ENCODE measurements at regions not wholly inside any gene's neighbourhood (a gene's known extent, or its start where the extent isn't known, plus 50 kb on each side); places are given as distances from the start of the nearest gene placed in this dataset.

GRCh38 chr2:11976073-11976472, 229.6 kb downstream of the LPIN1 start:
- H3K9me3 ChIP-seq: peaks cover 0 to 27% of the 10 kb centered on the region in 2 donors
- no peak overlapping the region for H3K27ac ChIP-seq
- H3K4me1 ChIP-seq: no peaks in the 10 kb centered on the region
- no peaks in the 10 kb centered on the region for H3K27me3 ChIP-seq
- no peak for ATAC-seq
- no peak for TF ChIP-seq CTCF (IDR thresholded peaks at IDR 0.05)
- H3K4me3 ChIP-seq: no peak overlapping the region
- no peak for DNase-seq
- intact Hi-C loops (cut with DNase I): no loop called here
- H3K36me3 ChIP-seq: no peaks in the 10 kb centered on the region

- no peaks in the 10 kb centered on the region for H3K4me1 ChIP-seq
- no peaks in the 10 kb centered on the region for H3K27me3 ChIP-seq
- peaks cover 0 to 30% of the 10 kb centered on the region in 2 donors for H3K9me3 ChIP-seq
- intact Hi-C loops (cut with DNase I): no loop called here
- no peaks in the 10 kb centered on the region for H3K36me3 ChIP-seq
- no peak overlapping the region for H3K27ac ChIP-seq
- TF ChIP-seq CTCF (IDR thresholded peaks at IDR 0.05): no peak
- no peak overlapping the region for H3K4me3 ChIP-seq
- no peak for ATAC-seq
- no peak for DNase-seq
These were observed 231.5 kb downstream of the LPIN1 start for GRCh38 chr2:11977766-11978524.

- Histone ChIP-seq H3K36me3 (no peaks in the 10 kb centered on the region), H3K27ac (no peak overlapping the region), H3K9me3 (peaks cover 0 to 5% of the 10 kb centered on the region in 2 donors), H3K4me1 (no peaks in the 10 kb centered on the region), H3K4me3 (no peak overlapping the region), H3K27me3 (no peaks in the 10 kb centered on the region)
- TF ChIP-seq CTCF (IDR thresholded peaks at IDR 0.05): no peak
- ATAC-seq (no peak), DNase-seq (no peak)
- intact Hi-C loops (cut with DNase I): no loop called here
These were observed 234.4 kb downstream of the LPIN1 start for GRCh38 chr2:11980809-11981208.

GRCh38 chr2:11983401-11983800, 237.0 kb downstream of the LPIN1 start:
- no peaks in the 10 kb centered on the region for H3K36me3 ChIP-seq
- peaks cover 0 to 5% of the 10 kb centered on the region in 2 donors for H3K9me3 ChIP-seq
- intact Hi-C loops (cut with DNase I): no loop called here
- H3K4me1 ChIP-seq: no peaks in the 10 kb centered on the region
- DNase-seq: no peak
- ATAC-seq: no peak
- H3K27ac ChIP-seq: no peak overlapping the region
- no peaks in the 10 kb centered on the region for H3K27me3 ChIP-seq
- H3K4me3 ChIP-seq: no peak overlapping the region
- no peak for TF ChIP-seq CTCF (IDR thresholded peaks at IDR 0.05)

GRCh38 chr2:11983870-11984269, 237.4 kb downstream of the LPIN1 start:
- ATAC-seq (no peak), DNase-seq (no peak)
- Histone ChIP-seq H3K36me3 (no peaks in the 10 kb centered on the region), H3K4me3 (no peak overlapping the region), H3K9me3 (peaks cover 0 to 5% of the 10 kb centered on the region in 2 donors), H3K4me1 (no peaks in the 10 kb centered on the region), H3K27ac (no peak overlapping the region), H3K27me3 (no peaks in the 10 kb centered on the region)
- intact Hi-C loops (cut with DNase I): no loop called here
- no peak for TF ChIP-seq CTCF (IDR thresholded peaks at IDR 0.05)

Data from left lung (tissue), 4 donors.